Endodermal cell (in vitro differentiated cells): ENCODE measurements at regions not wholly inside any gene's neighbourhood (a gene's known extent, or its start where the extent isn't known, plus 50 kb on each side); places are given as distances from the start of the nearest gene placed in this dataset.

ENCODE experiments used
- DNase-seq: peaks from one replicate; pipeline ENCODE4 v3.0.0-alpha.2; 2017
- H3K27ac ChIP-seq: 2 replicates; pipeline ENCODE4 v1.5.1; 2013; ENCODE audit warnings: mild to moderate bottlenecking, low read depth, low read length, moderate library complexity
- H3K27me3 ChIP-seq: 2 replicates; pipeline ENCODE4 v1.6.1; 2013; ENCODE audit warnings: mild to moderate bottlenecking, low read length, moderate library complexity; ENCODE audit not compliant: insufficient read depth, control insufficient read depth, poor library complexity, severe bottlenecking
- H3K36me3 ChIP-seq: 2 replicates; pipeline ENCODE4 v1.7.0; 2013; ENCODE audit warnings: mild to moderate bottlenecking, low read length, moderate library complexity; ENCODE audit not compliant: control insufficient read depth, insufficient read depth
- H3K4me1 ChIP-seq: one replicate; pipeline ENCODE4 v1.7.0; 2013; ENCODE audit warnings: low read length; ENCODE audit not compliant: control insufficient read depth, insufficient read depth
- H3K4me3 ChIP-seq: 2 replicates; pipeline ENCODE4 v1.5.1; 2013; ENCODE audit warnings: mild to moderate bottlenecking, low read length, moderate library complexity
- H3K9ac ChIP-seq: 2 replicates; pipeline ENCODE4 v1.6.1; 2013; ENCODE audit warnings: mild to moderate bottlenecking, low read length, moderate library complexity; ENCODE audit not compliant: poor library complexity, severe bottlenecking; ENCODE audit errors: extremely low read depth
- H3K9me3 ChIP-seq: 2 replicates; pipeline ENCODE4 v1.6.1; 2013; ENCODE audit warnings: mild to moderate bottlenecking, low read length, moderate library complexity; ENCODE audit not compliant: control insufficient read depth
- H3K27ac Mint-ChIP-seq: 2 replicates; pipeline ENCODE4 v1.8.0; 2020; ENCODE audit warnings: mixed read lengths
- H3K27me3 Mint-ChIP-seq: 2 replicates; pipeline ENCODE4 v1.8.0; 2021; ENCODE audit warnings: mild to moderate bottlenecking, mixed read lengths; ENCODE audit not compliant: insufficient read depth
- H3K36me3 Mint-ChIP-seq: 2 replicates; pipeline ENCODE4 v1.8.0; 2020; ENCODE audit warnings: low read depth, mixed read lengths
- H3K4me1 Mint-ChIP-seq: 2 replicates; pipeline ENCODE4 v1.8.0; 2020; ENCODE audit warnings: mixed read lengths
- H3K4me3 Mint-ChIP-seq: 2 replicates; pipeline ENCODE4 v1.8.0; 2020; ENCODE audit warnings: mild to moderate bottlenecking, moderate library complexity, mixed read lengths
- H3K9me3 Mint-ChIP-seq: 2 replicates; pipeline ENCODE4 v1.8.0; 2020; ENCODE audit warnings: mild to moderate bottlenecking, mixed read lengths
- WGBS, 2 experiments: methylation state at CpG; one replicate each; pipeline versions ENCODE4 v1.1.5 to v1.1.7; 2013; ENCODE audit warnings: missing lambda C conversion rate in 2 of 2, mixed read lengths in 1 of 2; ENCODE audit not compliant: insufficient coverage in 1 of 2, insufficient read length in 1 of 2; 5-methylcytosine and 5-hydroxymethylcytosine counted together
- TF ChIP-seq, protein P1 (sequence below): fragments of 200-600 bp; sonication (generic); conservative IDR thresholded peaks from 2 replicates; pipeline ENCODE4 v1.5.0; 2021; ENCODE audit warnings: antibody characterized with exemption, mild to moderate bottlenecking

DNA sequence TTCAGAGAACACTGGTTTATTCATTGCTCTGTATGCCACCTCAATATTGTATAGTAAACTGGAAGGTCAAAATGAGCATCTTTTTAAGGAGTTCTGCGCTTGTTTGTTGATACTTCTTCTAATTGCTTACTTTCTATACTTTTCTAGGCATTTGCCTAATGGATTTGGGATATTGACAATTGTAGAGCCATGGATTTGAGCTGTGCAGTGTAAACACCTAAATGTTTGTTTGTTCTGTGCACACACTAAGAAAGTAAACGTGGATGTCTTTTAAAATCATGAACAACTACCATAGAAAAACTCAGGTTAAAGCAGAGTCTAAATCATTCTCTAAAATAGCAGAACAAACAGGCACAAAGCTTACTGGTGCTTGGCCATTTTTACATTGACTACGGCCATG lies 436.6 kb upstream of the GBE1 start:
- no peak for DNase-seq
- H3K9ac ChIP-seq: no peak overlapping the region
- H3K4me3 ChIP-seq: no peak overlapping the region
- Mint-ChIP-seq H3K4me1 (no peaks in the 10 kb centered on the region), H3K9me3 (no peaks in the 10 kb centered on the region), H3K36me3 (no peaks in the 10 kb centered on the region), H3K27me3 (no peaks in the 10 kb centered on the region), H3K4me3 (no peak overlapping the region), H3K27ac (no peak overlapping the region)
- H3K27ac ChIP-seq: no peak overlapping the region
- H3K9me3 ChIP-seq: no peaks in the 10 kb centered on the region
- H3K27me3 ChIP-seq: no peaks in the 10 kb centered on the region
- no peaks in the 10 kb centered on the region for H3K36me3 ChIP-seq
- 83 to 87% methylated on average over 3 of the region's 3 CpGs for WGBS, 2 experiments
- no peaks in the 10 kb centered on the region for H3K4me1 ChIP-seq
- TF ChIP-seq, protein P1, sequence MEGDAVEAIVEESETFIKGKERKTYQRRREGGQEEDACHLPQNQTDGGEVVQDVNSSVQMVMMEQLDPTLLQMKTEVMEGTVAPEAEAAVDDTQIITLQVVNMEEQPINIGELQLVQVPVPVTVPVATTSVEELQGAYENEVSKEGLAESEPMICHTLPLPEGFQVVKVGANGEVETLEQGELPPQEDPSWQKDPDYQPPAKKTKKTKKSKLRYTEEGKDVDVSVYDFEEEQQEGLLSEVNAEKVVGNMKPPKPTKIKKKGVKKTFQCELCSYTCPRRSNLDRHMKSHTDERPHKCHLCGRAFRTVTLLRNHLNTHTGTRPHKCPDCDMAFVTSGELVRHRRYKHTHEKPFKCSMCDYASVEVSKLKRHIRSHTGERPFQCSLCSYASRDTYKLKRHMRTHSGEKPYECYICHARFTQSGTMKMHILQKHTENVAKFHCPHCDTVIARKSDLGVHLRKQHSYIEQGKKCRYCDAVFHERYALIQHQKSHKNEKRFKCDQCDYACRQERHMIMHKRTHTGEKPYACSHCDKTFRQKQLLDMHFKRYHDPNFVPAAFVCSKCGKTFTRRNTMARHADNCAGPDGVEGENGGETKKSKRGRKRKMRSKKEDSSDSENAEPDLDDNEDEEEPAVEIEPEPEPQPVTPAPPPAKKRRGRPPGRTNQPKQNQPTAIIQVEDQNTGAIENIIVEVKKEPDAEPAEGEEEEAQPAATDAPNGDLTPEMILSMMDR: no peak

DNA sequence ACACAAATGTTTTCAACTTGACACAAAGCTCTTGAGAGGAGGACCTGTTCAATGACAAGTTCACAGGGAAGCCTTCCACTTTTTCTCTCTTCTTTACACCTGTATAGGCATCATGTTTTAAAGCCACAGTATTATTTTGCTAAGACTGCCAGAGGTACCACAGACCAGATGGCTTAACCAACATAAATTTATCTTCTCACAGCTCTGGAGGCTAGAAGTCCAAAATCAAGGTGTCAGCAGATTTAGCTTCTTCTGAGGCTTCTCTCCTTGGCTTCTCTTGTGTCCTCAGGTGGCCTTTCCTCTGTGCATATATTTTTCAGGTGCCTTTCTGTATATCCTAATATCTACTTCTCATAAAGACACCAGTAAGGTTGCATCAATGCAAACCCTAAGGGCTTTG lies 435.2 kb upstream of the GBE1 start:
- Mint-ChIP-seq H3K27ac (no peak overlapping the region), H3K4me3 (no peak overlapping the region), H3K27me3 (no peaks in the 10 kb centered on the region), H3K9me3 (no peaks in the 10 kb centered on the region), H3K36me3 (no peaks in the 10 kb centered on the region), H3K4me1 (no peaks in the 10 kb centered on the region)
- Histone ChIP-seq H3K4me3 (no peak overlapping the region), H3K4me1 (no peaks in the 10 kb centered on the region), H3K9ac (no peak overlapping the region), H3K9me3 (no peaks in the 10 kb centered on the region), H3K27me3 (no peaks in the 10 kb centered on the region), H3K36me3 (no peaks in the 10 kb centered on the region), H3K27ac (no peak overlapping the region)
- TF ChIP-seq, protein P1: no peak
- DNase-seq: no peak

DNA sequence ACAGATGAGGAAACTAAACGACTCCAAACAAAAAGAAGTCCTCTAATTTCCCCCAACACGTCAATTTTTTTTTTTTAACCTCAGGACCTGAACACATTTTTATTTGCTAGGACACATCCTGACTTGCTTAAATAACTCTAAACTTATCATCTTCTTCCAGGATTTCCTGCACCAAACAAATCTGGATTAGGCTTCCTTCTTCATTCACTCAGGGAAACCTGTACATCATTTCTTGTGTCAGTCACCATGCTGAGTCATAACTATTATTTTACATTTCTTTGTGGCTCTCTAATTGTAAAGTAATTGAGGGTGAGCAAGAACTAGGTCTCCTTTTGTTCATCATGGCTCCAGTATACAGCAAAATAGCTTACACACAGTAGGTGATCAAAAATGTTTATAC lies 433.4 kb upstream of the GBE1 start:
- Mint-ChIP-seq H3K4me1 (no peaks in the 10 kb centered on the region), H3K27ac (no peak overlapping the region), H3K4me3 (no peak overlapping the region), H3K9me3 (no peaks in the 10 kb centered on the region), H3K36me3 (no peaks in the 10 kb centered on the region), H3K27me3 (no peaks in the 10 kb centered on the region)
- no peaks in the 10 kb centered on the region for H3K27me3 ChIP-seq
- H3K9me3 ChIP-seq: no peaks in the 10 kb centered on the region
- no peak overlapping the region for H3K4me3 ChIP-seq
- WGBS, 2 experiments: 89 to 94% methylated on average over 2 of the region's 2 CpGs
- no peak overlapping the region for H3K9ac ChIP-seq
- DNase-seq: no peak
- TF ChIP-seq, protein P1: no peak
- H3K4me1 ChIP-seq: no peaks in the 10 kb centered on the region
- no peak overlapping the region for H3K27ac ChIP-seq
- H3K36me3 ChIP-seq: no peaks in the 10 kb centered on the region
